Right ventricle myocardium superior (tissue), 1 donor: ENCODE measurements at regions not wholly inside any gene's neighbourhood (a gene's known extent, or its start where the extent isn't known, plus 50 kb on each side); places are given as distances from the start of the nearest gene placed in this dataset.

Experiments used
- ATAC-seq: fragments of 200-7000 bp; cut with Tn5 transposase; one replicate; pipeline ENCODE4 v1.9.1; 2020; ENCODE audit warnings: mild to moderate bottlenecking; ENCODE audit not compliant: poor library complexity
- DNase-seq: peaks from one replicate; pipeline ENCODE4 v3.0.0-alpha.2; 2020
- intact Hi-C: fragments of 100-400 bp; cut with DNase I; formaldehyde crosslinking; loops from one replicate; pipeline ENCODE4 v1.11.2; 2022
- donor health status: DM: no; HTN: yes; CAD: no; lungs with severe emphysema.

GRCh38 chr9:81874931-81875330 lies 53.3 kb upstream of the SPATA31D4 start:
- intact Hi-C loops = no loop called here
- ATAC-seq (no peak), DNase-seq (no peak)

GRCh38 chr9:81877047-81877446 lies 51.2 kb upstream of the SPATA31D4 start:
- intact Hi-C loops = no loop called here
- no peak for ATAC-seq
- DNase-seq = no peak
